Trophoblast cell (in vitro differentiated cells and primary cell): ENCODE measurements at regions not wholly inside any gene's neighbourhood (a gene's known extent, or its start where the extent isn't known, plus 50 kb on each side); places are given as distances from the start of the nearest gene placed in this dataset.

ENCODE experiments used
- DNase-seq, 2 donors: peaks; one replicate each; pipeline ENCODE4 v3.0.0-alpha.2; 2016
- H2AFZ ChIP-seq: 2 replicates; pipeline ENCODE4 v1.6.1; 2013; ENCODE audit warnings: low read length, moderate library complexity, mild to moderate bottlenecking; ENCODE audit not compliant: insufficient read depth, poor library complexity
- H2AK5ac ChIP-seq: 2 replicates; pipeline ENCODE4 v1.6.1; 2013; ENCODE audit warnings: mild to moderate bottlenecking, low read length
- H2BK120ac ChIP-seq: 2 replicates; pipeline ENCODE4 v1.6.1; 2013; ENCODE audit warnings: low read length, mild to moderate bottlenecking, moderate library complexity; ENCODE audit not compliant: insufficient read depth, poor library complexity
- H2BK12ac ChIP-seq: 2 replicates; pipeline ENCODE4 v1.6.1; 2013; ENCODE audit warnings: mild to moderate bottlenecking, low read length, moderate library complexity
- H2BK5ac ChIP-seq: 2 replicates; pipeline ENCODE4 v1.6.1; 2013; ENCODE audit warnings: low read length, low read depth, moderate library complexity, mild to moderate bottlenecking; ENCODE audit not compliant: poor library complexity
- H3K14ac ChIP-seq: 2 replicates; pipeline ENCODE4 v1.6.1; 2013; ENCODE audit warnings: mild to moderate bottlenecking, low read length
- H3K18ac ChIP-seq: 2 replicates; pipeline ENCODE4 v1.6.1; 2013; ENCODE audit warnings: mild to moderate bottlenecking, low read length
- H3K23ac ChIP-seq: 2 replicates; pipeline ENCODE4 v1.6.1; 2013; ENCODE audit warnings: low read length
- H3K27ac ChIP-seq: 2 replicates; pipeline ENCODE4 v1.5.1; 2013; ENCODE audit warnings: low read depth, mild to moderate bottlenecking, inconsistent platforms, low read length, moderate library complexity
- H3K27me3 ChIP-seq: 2 replicates; pipeline ENCODE4 v1.6.1; 2013; ENCODE audit warnings: inconsistent platforms, mild to moderate bottlenecking, low read length, moderate library complexity; ENCODE audit not compliant: insufficient read depth
- H3K36me3 ChIP-seq, 2 experiments: 1 replicate in 1 of 2; 2 replicates in 1 of 2; pipeline ENCODE4 v1.6.1; 2013; ENCODE audit warnings: low read length in 2 of 2, mild to moderate bottlenecking in 2 of 2, moderate library complexity in 1 of 2; ENCODE audit not compliant: insufficient read depth in 2 of 2, control insufficient read depth in 1 of 2
- H3K4ac ChIP-seq: 2 replicates; pipeline ENCODE4 v1.6.1; 2013; ENCODE audit warnings: low read depth, mild to moderate bottlenecking, low read length, moderate library complexity
- H3K4me1 ChIP-seq, 2 experiments: 1 replicate in 1 of 2; 2 replicates in 1 of 2; pipeline ENCODE4 v1.6.1; 2013; ENCODE audit warnings: low read length in 2 of 2, mild to moderate bottlenecking in 2 of 2, moderate library complexity in 1 of 2; ENCODE audit not compliant: insufficient read depth in 2 of 2, control insufficient read depth in 1 of 2
- H3K4me2 ChIP-seq: 2 replicates; pipeline ENCODE4 v1.6.1; 2013; ENCODE audit warnings: inconsistent platforms, mild to moderate bottlenecking, low read length, moderate library complexity
- H3K4me3 ChIP-seq: 2 replicates; pipeline ENCODE4 v1.5.1; 2013; ENCODE audit warnings: mild to moderate bottlenecking, low read depth, low read length, inconsistent platforms
- H3K79me1 ChIP-seq: one replicate; pipeline ENCODE4 v1.6.1; 2013; ENCODE audit warnings: low read length
- H3K79me2 ChIP-seq: 2 replicates; pipeline ENCODE4 v1.6.1; 2013; ENCODE audit warnings: low read length, mild to moderate bottlenecking; ENCODE audit not compliant: control insufficient read depth, insufficient read depth, poor library complexity
- H3K9ac ChIP-seq: 2 replicates; pipeline ENCODE4 v1.6.1; 2013; ENCODE audit warnings: mild to moderate bottlenecking, low read length
- H3K9me3 ChIP-seq: 2 replicates; pipeline ENCODE4 v1.6.1; 2013; ENCODE audit warnings: low read depth, mild to moderate bottlenecking, control low read depth, inconsistent platforms, low read length; ENCODE audit not compliant: insufficient read depth
- H4K12ac ChIP-seq: 2 replicates; pipeline ENCODE4 v1.6.1; 2013; ENCODE audit warnings: low read depth, mild to moderate bottlenecking, low read length, moderate library complexity
- H4K8ac ChIP-seq: 2 replicates; pipeline ENCODE4 v1.6.1; 2013; ENCODE audit warnings: low read depth, mild to moderate bottlenecking, low read length, moderate library complexity
- H4K91ac ChIP-seq: one replicate; pipeline ENCODE4 v1.6.1; 2013; ENCODE audit warnings: low read depth, mild to moderate bottlenecking, low read length, moderate library complexity
- WGBS: extraction: QIAGEN DNeasy Blood & Tissue Kit; methylation state at CpG from one replicate; pipeline ENCODE4 v1.1.7; 2013; ENCODE audit warnings: missing lambda C conversion rate; ENCODE audit not compliant: insufficient read length, insufficient coverage; ENCODE audit errors: extremely low coverage; 5-methylcytosine and 5-hydroxymethylcytosine counted together

DNA sequence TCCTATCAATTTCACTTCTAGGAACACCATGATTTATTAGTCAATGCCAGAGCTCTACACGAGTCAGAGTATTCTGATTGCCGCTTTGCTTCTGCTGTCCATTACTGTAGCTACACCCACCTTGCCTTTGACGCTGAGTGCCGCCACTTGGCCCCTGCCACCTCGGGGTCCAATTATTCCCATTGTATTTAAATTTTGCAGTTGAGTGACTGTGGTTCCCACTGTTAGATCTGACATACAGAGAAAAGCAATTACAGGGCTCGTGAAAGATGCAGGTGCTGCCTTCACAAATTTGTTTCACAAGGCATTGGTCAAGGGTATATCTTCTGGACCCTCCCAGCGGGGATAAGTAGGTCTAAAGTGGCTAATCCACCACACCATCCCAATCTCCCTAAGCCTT is 428.9 kb downstream of the SIPA1L2 start:
- no peak overlapping the region for H4K12ac ChIP-seq
- no peak for DNase-seq
- H3K4me3 ChIP-seq = no peak overlapping the region
- H2BK5ac ChIP-seq = no peak overlapping the region
- no peak overlapping the region for H4K8ac ChIP-seq
- no peak overlapping the region for H2AFZ ChIP-seq
- H3K23ac ChIP-seq = no peak overlapping the region
- no peaks in the 10 kb centered on the region for H3K36me3 ChIP-seq
- H3K14ac ChIP-seq = no peak overlapping the region
- H2AK5ac ChIP-seq = no peak overlapping the region
- no peak overlapping the region for H3K18ac ChIP-seq
- no CpG with 5 or more reads among the region's 7 CpGs for WGBS
- no peak overlapping the region for H4K91ac ChIP-seq
- H3K79me2 ChIP-seq = no peaks in the 10 kb centered on the region
- H3K4ac ChIP-seq = no peak overlapping the region
- H3K27ac ChIP-seq = no peak overlapping the region
- H3K4me2 ChIP-seq = no peak overlapping the region
- no peak overlapping the region for H3K9ac ChIP-seq
- H3K27me3 ChIP-seq = no peaks in the 10 kb centered on the region
- no peak overlapping the region for H2BK120ac ChIP-seq
- no peaks in the 10 kb centered on the region for H3K4me1 ChIP-seq
- no peaks in the 10 kb centered on the region for H3K79me1 ChIP-seq
- H3K9me3 ChIP-seq = no peaks in the 10 kb centered on the region
- H2BK12ac ChIP-seq = no peak overlapping the region

DNA sequence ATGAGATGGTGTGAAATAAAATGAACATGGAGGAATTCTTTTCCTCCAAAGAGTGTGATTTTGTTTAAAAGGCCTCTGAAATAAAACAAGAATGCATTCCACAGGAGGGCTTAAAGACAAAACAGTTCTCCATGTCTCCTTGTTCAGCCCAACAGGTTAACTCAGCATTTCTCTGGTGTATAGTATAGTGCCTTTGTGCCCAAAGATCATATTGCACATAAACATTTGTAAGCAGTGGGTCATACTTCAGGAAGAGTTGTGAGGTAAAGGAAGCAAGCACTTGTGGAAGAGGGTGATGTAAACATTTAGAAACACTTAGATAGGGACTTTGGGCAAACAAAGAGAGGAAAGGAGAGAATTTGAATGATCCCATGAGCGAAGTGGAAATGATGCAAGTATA is 433.9 kb downstream of the SIPA1L2 start:
- Histone ChIP-seq H3K36me3 (no peaks in the 10 kb centered on the region), H3K9me3 (no peaks in the 10 kb centered on the region), H4K12ac (no peak overlapping the region), H3K27ac (no peak overlapping the region), H2AK5ac (no peak overlapping the region), H3K23ac (no peak overlapping the region), H3K4me2 (no peak overlapping the region), H3K79me2 (no peaks in the 10 kb centered on the region), H3K9ac (no peak overlapping the region), H3K4ac (no peak overlapping the region), H4K91ac (no peak overlapping the region), H3K4me3 (no peak overlapping the region), H2AFZ (no peak overlapping the region), H2BK120ac (no peak overlapping the region), H3K79me1 (no peaks in the 10 kb centered on the region), H3K14ac (no peak overlapping the region), H4K8ac (no peak overlapping the region), H3K27me3 (no peaks in the 10 kb centered on the region), H3K18ac (no peak overlapping the region), H2BK12ac (no peak overlapping the region), H2BK5ac (no peak overlapping the region), H3K4me1 (no peaks in the 10 kb centered on the region)
- WGBS = no CpG with 5 or more reads among the region's 1 CpG
- no peak for DNase-seq

DNA sequence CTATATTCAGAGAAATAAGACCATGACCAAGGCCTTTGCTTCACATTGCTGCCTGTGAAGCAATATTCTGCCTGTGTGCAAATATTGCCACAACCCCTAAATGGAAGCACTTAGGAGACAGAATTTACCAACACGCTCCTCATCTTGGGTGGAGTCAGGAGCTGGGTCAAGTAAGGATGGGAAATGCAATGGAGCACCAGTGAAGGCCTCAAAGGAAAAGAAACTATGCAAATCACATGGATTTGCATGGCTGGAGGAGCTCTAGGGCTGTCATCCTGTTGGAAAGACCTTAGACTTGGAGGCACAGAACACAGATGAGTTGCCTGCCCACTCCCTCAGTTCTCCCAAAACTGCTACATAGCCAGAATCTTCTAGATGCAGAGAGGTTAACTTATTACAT is 435.5 kb downstream of the SIPA1L2 start:
- no peaks in the 10 kb centered on the region for H3K36me3 ChIP-seq
- no peak overlapping the region for H3K27ac ChIP-seq
- no peaks in the 10 kb centered on the region for H3K4me1 ChIP-seq
- H4K12ac ChIP-seq = no peak overlapping the region
- no peak overlapping the region for H4K91ac ChIP-seq
- WGBS = no CpG with 5 or more reads among the region's 1 CpG
- no peaks in the 10 kb centered on the region for H3K27me3 ChIP-seq
- H2BK12ac ChIP-seq = no peak overlapping the region
- no peaks in the 10 kb centered on the region for H3K79me1 ChIP-seq
- no peak overlapping the region for H2BK120ac ChIP-seq
- no peak overlapping the region for H3K9ac ChIP-seq
- no peak for DNase-seq
- H3K18ac ChIP-seq = no peak overlapping the region
- H3K4me2 ChIP-seq = no peak overlapping the region
- no peak overlapping the region for H3K23ac ChIP-seq
- no peak overlapping the region for H2AFZ ChIP-seq
- H3K79me2 ChIP-seq = no peaks in the 10 kb centered on the region
- H3K4me3 ChIP-seq = no peak overlapping the region
- no peak overlapping the region for H4K8ac ChIP-seq
- H3K14ac ChIP-seq = no peak overlapping the region
- H3K4ac ChIP-seq = no peak overlapping the region
- no peak overlapping the region for H2AK5ac ChIP-seq
- no peak overlapping the region for H2BK5ac ChIP-seq
- H3K9me3 ChIP-seq = no peaks in the 10 kb centered on the region

- Histone ChIP-seq H2AK5ac (no peak overlapping the region), H3K9ac (no peak overlapping the region), H3K14ac (no peak overlapping the region), H4K12ac (no peak overlapping the region), H3K27me3 (no peaks in the 10 kb centered on the region), H3K36me3 (no peaks in the 10 kb centered on the region), H3K4me3 (no peak overlapping the region), H3K23ac (no peak overlapping the region), H2BK120ac (no peak overlapping the region), H3K79me1 (no peaks in the 10 kb centered on the region), H4K91ac (no peak overlapping the region), H2AFZ (no peak overlapping the region), H3K79me2 (no peaks in the 10 kb centered on the region), H3K4me1 (no peaks in the 10 kb centered on the region), H3K27ac (no peak overlapping the region), H4K8ac (no peak overlapping the region), H3K4ac (no peak overlapping the region), H3K9me3 (no peaks in the 10 kb centered on the region), H3K4me2 (no peak overlapping the region), H2BK12ac (no peak overlapping the region), H2BK5ac (no peak overlapping the region), H3K18ac (no peak overlapping the region)
- DNase-seq = no peak
Observed at GRCh38 chr1:232193451-232193783, 436.5 kb downstream of the SIPA1L2 start.
